DND-41 (cell line): ENCODE measurements at regions not wholly inside any gene's neighbourhood (a gene's known extent, or its start where the extent isn't known, plus 50 kb on each side); places are given as distances from the start of the nearest gene placed in this dataset.

ENCODE experiments used
- CTCF ChIP-seq: IDR thresholded peaks from 2 replicates; pipeline ENCODE4 v1.5.1; 2012; ENCODE audit warnings: borderline replicate concordance, low read length, moderate library complexity, mild to moderate bottlenecking; ENCODE audit not compliant: poor library complexity, severe bottlenecking; ENCODE audit errors: extremely low read depth
- EZH2 ChIP-seq: IDR thresholded peaks from 3 replicates; pipeline ENCODE4 v1.6.1; 2012; ENCODE audit warnings: borderline replicate concordance, low read depth, mild to moderate bottlenecking, moderate library complexity, low read length, inconsistent platforms; ENCODE audit not compliant: severe bottlenecking

GRCh38 chr5:98643569-98643968, 129.9 kb upstream of the RGMB start:
- TF ChIP-seq CTCF: no peak
- TF ChIP-seq EZH2: no peak
